ENCODE measurements at regions not wholly inside any gene's neighbourhood (a gene's known extent, or its start where the extent isn't known, plus 50 kb on each side); places are given as distances from the start of the nearest gene placed in this dataset.

DNA sequence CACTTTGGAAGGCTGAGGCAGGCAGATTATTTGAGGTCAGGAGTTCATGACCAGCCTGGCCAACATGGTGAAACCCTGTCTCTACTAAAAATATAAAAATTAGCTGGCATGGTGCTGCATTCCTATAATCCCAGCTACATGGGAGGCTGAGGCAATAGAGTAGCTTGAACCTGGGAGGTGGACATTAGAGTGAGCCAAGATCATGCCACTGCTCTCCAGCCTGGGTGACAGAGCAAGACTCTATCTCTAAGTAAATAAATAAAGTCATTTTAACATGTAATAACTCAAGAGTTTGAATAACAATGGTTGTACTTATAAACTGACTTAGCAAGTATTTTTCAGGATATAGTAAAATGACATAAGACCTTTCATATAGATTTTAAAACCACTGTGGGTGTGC is 169.3 kb upstream of the FN1 start:
- DNase-seq (ENCODE audit: low spot score) (no peak), ATAC-seq (no peak)
- intact Hi-C loops (cut with DNase I): no loop called here

- intact Hi-C loops (cut with DNase I): no loop called here
- ATAC-seq (no peak), DNase-seq (ENCODE audit: low spot score) (no peak)
Observed at GRCh38 chr2:215604606-215605005, 168.7 kb upstream of the FN1 start.

DNA sequence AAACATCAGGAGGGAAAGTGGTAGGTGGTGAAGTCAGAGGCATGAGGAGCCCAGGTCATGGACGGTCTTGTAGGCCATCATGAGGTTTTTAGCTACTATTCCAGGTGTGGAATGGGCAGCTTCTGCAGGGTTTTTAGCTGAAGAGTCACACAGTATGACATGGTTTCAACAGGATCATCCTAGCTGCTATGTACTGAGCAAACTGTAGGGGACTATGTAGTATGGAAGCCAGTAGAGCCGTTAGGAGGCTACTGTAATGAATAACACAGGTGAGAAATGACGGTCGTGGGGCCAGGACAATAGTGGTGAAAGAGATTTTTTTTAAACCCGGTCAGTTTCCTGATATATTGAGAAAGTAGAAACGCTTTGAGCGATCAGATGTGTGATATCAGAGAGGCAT is 167.6 kb upstream of the FN1 start:
- ATAC-seq: no peak
- intact Hi-C loops (cut with DNase I): no loop called here
- no peak for DNase-seq (ENCODE audit: low spot score)

GRCh38 chr2:215602997-215603396 is 167.1 kb upstream of the FN1 start:
- no peak for ATAC-seq
- no peak for DNase-seq (ENCODE audit: low spot score)
- intact Hi-C loops (cut with DNase I): no loop called here

GRCh38 chr2:215601990-215602721 is 166.3 kb upstream of the FN1 start:
- intact Hi-C loops (cut with DNase I): no loop called here
- ATAC-seq: peak; percentile 64
- DNase-seq (ENCODE audit: low spot score): no peak

DNA sequence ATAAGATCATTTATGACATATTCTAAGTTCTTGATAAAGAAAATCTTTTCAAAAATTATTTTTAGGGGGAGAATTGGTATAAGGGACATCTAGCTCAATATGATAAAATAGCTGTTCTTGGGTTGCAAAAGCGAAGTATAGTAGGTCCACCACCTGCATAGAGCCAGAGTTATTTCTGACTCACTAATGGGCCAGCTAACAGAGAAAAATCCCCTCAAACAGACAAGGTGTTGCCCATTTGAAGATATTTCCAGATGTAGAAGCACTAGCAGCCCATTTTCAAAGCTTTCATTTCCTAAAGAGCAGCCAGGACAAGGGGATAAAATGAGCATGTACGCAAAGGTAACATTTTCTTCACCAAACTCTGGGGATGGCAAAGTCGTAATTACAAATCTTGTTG is 165.7 kb upstream of the FN1 start:
- DNase-seq (ENCODE audit: low spot score) (no peak), ATAC-seq (no peak)
- intact Hi-C loops (cut with DNase I): no loop called here

DNA sequence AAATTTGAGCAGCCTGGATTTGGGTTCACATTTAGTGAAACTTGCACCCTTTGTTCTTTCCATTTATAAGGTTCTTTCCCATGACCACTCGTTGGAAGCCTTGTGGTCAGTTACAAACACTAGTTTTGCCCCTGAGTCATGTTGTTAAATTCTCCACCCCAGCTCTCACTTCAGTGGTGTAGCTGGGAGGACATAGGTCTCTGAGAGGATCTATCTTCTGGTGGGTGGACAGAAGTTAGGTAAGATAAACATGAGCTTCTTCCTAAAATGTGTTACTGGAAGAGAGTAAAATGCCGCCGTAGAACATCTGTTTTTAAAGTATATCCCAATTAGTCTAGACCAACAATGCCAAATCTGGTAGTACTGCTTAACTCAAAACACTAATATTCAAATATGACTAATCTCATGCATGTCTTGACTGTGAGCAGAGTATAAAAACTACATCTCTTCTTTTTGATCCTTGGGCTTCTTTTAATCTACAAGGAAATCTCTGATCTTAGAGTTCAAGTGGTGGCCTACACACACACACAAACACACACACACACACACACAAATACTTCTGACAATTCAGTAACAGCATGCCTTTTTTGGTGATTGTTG is 162.6 kb upstream of the FN1 start:
- intact Hi-C loops (cut with DNase I): no loop called here
- ATAC-seq: no peak
- no peak for DNase-seq (ENCODE audit: low spot score)

- intact Hi-C loops (cut with DNase I): no loop called here
Observed at GRCh38 chr2:215597577-215597976, 161.7 kb upstream of the FN1 start.

DNA sequence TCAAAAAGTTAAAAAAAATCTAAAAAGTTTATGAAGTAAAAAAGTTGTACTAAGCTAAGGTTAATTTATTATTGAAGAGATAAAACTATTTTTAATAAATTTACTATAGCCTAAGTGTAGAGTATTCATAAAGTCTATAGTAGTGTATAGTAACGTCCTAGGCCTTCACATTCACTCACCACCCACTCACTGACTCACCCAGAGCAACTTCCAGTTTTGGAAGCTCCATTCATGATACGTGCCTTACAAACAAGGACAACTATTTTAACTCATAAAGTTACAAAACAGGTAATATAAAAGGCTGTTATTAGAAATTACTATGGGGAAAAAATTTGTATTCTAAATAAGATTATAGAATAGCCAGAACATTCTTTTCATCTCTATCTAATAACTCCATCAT is 158.9 kb upstream of the FN1 start:
- intact Hi-C loops (cut with DNase I): no loop called here
- ATAC-seq (no peak), DNase-seq (ENCODE audit: low spot score) (no peak)

More at GRCh38 chr2:215597577-215597976, 161.7 kb upstream of the FN1 start:
- DNase-seq (ENCODE audit: low spot score) (no peak), ATAC-seq (no peak)

GRCh38 chr2:215590010-215590745 is 154.3 kb upstream of the FN1 start:
- ATAC-seq (no peak), DNase-seq (ENCODE audit: low spot score) (no peak)
- intact Hi-C loops (cut with DNase I): no loop called here

GRCh38 chr2:215583881-215584280 is 148.0 kb upstream of the FN1 start:
- no peak for DNase-seq (ENCODE audit: low spot score)
- ATAC-seq: no peak
- intact Hi-C loops (cut with DNase I): no loop called here

DNA sequence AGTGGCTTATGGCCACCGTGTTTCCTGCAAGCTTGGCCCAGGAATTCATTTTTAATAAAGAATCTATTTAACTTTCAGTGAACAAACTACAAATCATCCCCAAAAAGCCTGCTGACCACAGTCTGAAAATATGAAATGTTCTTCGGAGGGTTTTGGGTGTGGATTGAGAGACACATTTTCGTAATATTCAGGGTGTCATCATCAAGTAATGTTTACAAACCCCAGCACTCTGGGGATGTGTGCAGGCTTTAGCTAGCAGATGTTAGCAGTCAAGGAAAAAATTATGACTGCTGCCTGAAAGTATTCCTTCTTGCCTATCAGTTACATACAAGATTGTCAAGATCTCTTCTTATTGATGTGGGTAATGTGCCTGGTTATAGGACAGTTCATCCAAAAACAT is 143.9 kb upstream of the FN1 start:
- ATAC-seq: peak; percentile 98
- intact Hi-C loops (cut with DNase I): no loop called here
- no peak for DNase-seq (ENCODE audit: low spot score)

DNA sequence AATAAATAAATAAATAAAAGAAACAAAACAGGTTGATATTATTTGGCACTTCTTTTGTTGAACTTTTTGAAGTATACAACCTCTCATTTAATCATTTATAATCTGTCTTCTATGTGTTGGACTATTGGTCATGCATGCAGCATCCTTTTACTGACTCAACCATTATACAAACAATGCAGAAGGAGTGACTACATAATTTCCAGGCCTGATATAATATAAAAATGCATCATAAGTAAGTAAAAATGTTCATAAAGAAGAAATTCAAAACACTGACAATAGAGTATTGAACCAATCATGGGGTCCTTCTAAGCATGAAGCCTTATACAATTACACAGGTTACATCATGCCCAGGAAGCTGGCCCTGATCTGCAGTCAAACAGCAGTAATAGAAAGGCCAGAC is 141.5 kb upstream of the FN1 start:
- DNase-seq (ENCODE audit: low spot score): no peak
- intact Hi-C loops (cut with DNase I): no loop called here
- ATAC-seq: no peak

DNA sequence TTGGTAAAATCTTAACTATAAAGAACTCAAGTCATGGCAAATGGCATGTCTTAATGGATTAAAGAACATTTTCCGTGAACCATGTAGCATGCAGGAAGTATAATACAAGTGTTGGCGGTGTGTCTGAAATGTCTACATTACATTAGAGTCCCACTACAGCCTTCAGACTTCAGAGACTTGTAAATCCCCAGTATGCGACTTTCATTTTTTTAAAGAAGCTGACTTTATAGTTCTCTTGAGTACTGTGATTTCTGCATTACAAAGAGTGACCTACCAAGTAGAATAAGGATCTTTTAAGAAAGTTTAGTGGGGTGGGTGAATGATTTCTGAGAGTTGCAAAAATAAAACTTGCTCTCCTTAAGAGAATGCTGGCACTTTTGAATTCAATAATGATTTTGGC is 140.7 kb upstream of the FN1 start:
- ATAC-seq: no peak
- intact Hi-C loops (cut with DNase I): no loop called here
- no peak for DNase-seq (ENCODE audit: low spot score)

DNA sequence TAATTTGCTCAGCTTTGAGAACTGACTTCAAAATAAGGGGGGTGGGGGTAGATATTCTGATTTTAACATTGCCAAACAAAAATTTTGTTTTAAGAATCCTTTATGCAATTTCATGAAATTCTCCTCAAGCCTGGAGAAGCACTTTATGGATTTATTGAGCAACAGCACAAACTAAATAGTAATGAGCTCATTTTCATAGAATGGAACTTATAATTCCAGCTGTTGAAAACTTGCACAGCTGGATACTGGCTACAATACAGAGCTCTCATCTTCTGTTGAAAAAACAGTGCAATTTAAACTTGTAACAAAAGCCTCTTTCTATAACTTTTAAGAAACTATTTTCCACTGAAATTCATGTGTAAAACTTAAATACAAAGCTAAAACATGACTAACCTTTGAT is 137.6 kb upstream of the FN1 start:
- DNase-seq (ENCODE audit: low spot score) (no peak), ATAC-seq (peak; percentile 73)
- intact Hi-C loops (cut with DNase I): no loop called here

DNA sequence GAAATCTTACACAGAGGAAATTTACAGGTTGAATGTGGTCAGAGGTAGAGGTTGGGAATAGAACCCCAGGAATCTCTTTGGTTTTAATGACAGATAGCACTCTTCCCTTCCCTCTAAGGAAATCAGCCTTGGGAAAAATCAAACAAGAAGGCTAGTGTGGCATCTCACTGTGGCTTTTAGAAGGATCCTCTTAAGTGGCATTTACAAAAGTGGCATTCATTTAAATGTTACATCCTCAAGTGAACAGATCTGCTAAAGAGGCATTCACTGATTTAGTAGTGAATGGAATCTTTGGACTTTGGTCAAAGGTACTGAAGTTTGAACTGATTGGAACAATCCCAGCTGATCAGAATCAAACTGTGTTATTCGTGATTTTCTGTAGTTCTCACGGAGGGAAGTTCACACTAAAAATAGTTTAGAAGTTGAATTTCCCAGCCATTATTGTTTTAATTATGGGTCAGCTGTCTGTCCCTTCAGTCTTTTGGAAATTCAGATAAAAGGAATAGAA is 136.5 kb upstream of the FN1 start:
- no peak for ATAC-seq

GRCh38 chr2:215571689-215572088 is 135.8 kb upstream of the FN1 start:
- no peak for ATAC-seq
- DNase-seq (ENCODE audit: low spot score): no peak
- intact Hi-C loops (cut with DNase I): no loop called here

More for the DNA sequence above, 136.5 kb upstream of the FN1 start:
- intact Hi-C loops (cut with DNase I): no loop called here
- no peak for DNase-seq (ENCODE audit: low spot score)

DNA sequence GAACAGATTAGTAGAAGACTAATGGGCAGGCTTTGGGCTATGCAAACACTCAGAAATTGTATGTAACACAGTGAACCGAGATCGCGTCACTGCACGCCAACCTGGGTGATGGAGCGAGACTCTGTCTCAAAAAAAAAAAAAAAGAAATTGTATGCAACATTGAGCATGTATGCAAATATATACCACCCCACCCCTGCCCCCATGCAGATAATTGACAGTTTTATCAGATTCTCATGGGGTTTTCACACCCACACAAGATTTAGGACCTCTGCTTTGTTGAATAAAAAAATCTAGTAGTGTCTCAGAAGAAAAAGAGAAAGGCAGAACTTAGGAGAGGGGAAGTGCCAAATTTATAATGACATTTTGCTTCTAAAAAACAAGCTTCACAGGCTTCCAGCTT is 131.6 kb upstream of the FN1 start:
- intact Hi-C loops (cut with DNase I): no loop called here
- no peak for DNase-seq (ENCODE audit: low spot score)
- ATAC-seq: no peak

- DNase-seq (ENCODE audit: low spot score) (no peak), ATAC-seq (no peak)
- intact Hi-C loops (cut with DNase I): no loop called here
Observed at GRCh38 chr2:215565897-215566296, 130.0 kb upstream of the FN1 start.

DNA sequence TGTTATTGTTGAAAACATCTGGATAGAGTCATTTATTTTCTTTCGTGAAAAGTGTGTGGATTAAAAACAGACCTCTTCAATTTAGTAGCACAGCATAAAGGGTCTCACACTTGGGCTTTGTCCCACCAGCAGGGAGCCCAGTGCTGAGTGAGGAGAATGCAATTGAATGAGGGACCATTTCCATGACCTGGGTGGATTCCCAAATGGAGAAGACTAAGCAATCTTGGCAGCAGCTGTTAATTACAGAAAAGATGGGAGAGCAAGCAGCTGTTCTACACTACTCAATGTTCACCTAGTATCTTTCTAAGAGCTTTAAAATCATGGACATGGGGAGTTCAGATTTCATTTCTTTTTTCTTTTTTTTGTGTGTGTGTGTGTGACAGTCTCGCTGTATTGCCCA is 121.8 kb upstream of the FN1 start:
- intact Hi-C loops (cut with DNase I): no loop called here
- DNase-seq (ENCODE audit: low spot score) (no peak), ATAC-seq (no peak)

Data from sciatic nerve (tissue), 2 donors.